ENCODE measurements at regions not wholly inside any gene's neighbourhood (a gene's known extent, or its start where the extent isn't known, plus 50 kb on each side); places are given as distances from the start of the nearest gene placed in this dataset.

DNA sequence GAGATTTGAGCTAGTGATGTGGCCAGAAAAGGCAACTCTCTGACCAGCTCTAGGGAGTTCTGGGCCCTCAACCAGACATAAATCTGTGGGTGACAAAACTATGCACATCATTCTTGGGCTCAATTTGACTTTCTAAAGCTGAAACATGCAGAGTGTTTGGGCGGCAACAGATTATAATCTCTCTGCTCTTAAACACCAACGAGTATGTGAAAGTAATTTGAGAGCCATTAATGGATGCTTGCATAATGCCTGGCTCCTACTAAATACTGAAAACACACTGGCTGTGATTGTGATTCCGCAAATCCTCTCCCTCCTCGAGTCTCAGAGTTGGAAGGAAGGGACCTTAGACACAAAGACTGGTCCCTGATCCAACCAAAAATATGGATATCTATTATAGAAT, 186.7 kb downstream of the UACA start:
- TF ChIP-seq, protein P1, sequence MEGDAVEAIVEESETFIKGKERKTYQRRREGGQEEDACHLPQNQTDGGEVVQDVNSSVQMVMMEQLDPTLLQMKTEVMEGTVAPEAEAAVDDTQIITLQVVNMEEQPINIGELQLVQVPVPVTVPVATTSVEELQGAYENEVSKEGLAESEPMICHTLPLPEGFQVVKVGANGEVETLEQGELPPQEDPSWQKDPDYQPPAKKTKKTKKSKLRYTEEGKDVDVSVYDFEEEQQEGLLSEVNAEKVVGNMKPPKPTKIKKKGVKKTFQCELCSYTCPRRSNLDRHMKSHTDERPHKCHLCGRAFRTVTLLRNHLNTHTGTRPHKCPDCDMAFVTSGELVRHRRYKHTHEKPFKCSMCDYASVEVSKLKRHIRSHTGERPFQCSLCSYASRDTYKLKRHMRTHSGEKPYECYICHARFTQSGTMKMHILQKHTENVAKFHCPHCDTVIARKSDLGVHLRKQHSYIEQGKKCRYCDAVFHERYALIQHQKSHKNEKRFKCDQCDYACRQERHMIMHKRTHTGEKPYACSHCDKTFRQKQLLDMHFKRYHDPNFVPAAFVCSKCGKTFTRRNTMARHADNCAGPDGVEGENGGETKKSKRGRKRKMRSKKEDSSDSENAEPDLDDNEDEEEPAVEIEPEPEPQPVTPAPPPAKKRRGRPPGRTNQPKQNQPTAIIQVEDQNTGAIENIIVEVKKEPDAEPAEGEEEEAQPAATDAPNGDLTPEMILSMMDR (IDR thresholded peaks at IDR 0.05) = no peak
- no peak for TF ChIP-seq POLR2A (IDR thresholded peaks at IDR 0.05)
- TF ChIP-seq EP300 (IDR thresholded peaks at IDR 0.05; ENCODE audit: low read depth) = no peak

All from transverse colon (tissue), 3 donors.